Chondrocyte (in vitro differentiated cells): ENCODE measurements at regions not wholly inside any gene's neighbourhood (a gene's known extent, or its start where the extent isn't known, plus 50 kb on each side); places are given as distances from the start of the nearest gene placed in this dataset.

Experiments
- DNase-seq: peaks from one replicate; pipeline ENCODE4 v3.0.0; 2021; ENCODE audit warnings: mixed read lengths, low spot score
- H3K27ac Mint-ChIP-seq: one replicate; pipeline ENCODE4 v1.8.0; 2021; ENCODE audit warnings: mild to moderate bottlenecking, moderate library complexity, mixed read lengths; ENCODE audit not compliant: unreplicated experiment
- H3K27me3 Mint-ChIP-seq: 2 replicates; pipeline ENCODE4 v1.8.0; 2021; ENCODE audit warnings: low read depth, mixed read lengths
- H3K36me3 Mint-ChIP-seq: 2 replicates; pipeline ENCODE4 v1.8.0; 2021; ENCODE audit warnings: low read depth, mixed read lengths
- H3K4me1 Mint-ChIP-seq: 2 replicates; pipeline ENCODE4 v1.8.0; 2021; ENCODE audit warnings: low read depth, mild to moderate bottlenecking, mixed read lengths
- H3K4me3 Mint-ChIP-seq: one replicate; pipeline ENCODE4 v1.8.0; 2021; ENCODE audit warnings: mild to moderate bottlenecking, moderate library complexity, mixed read lengths; ENCODE audit not compliant: unreplicated experiment
- H3K9me3 Mint-ChIP-seq: 2 replicates; pipeline ENCODE4 v1.8.0; 2021; ENCODE audit warnings: low read depth, mixed read lengths
- CTCF ChIP-seq: fragments of 200-600 bp; sonication (generic); IDR thresholded peaks from 2 replicates; pipeline ENCODE4 v1.5.0; 2021; ENCODE audit warnings: antibody characterized with exemption, mild to moderate bottlenecking, moderate library complexity

GRCh38 chr12:127284021-127284420 lies 982.9 kb upstream of the TMEM132C start:
- H3K9me3 Mint-ChIP-seq: no peaks in the 10 kb centered on the region
- TF ChIP-seq CTCF: no peak
- DNase-seq: no peak
- H3K36me3 Mint-ChIP-seq: no peaks in the 10 kb centered on the region
- H3K4me1 Mint-ChIP-seq: peaks cover 7% of the 10 kb centered on the region
- no peak overlapping the region for H3K27ac Mint-ChIP-seq
- H3K27me3 Mint-ChIP-seq: peaks cover 8% of the 10 kb centered on the region
- no peak overlapping the region for H3K4me3 Mint-ChIP-seq

GRCh38 chr12:127284870-127285431 lies 982.0 kb upstream of the TMEM132C start:
- no peak overlapping the region for H3K4me3 Mint-ChIP-seq
- H3K27ac Mint-ChIP-seq: peak overlapping the region; percentile 65
- TF ChIP-seq CTCF: no peak
- H3K36me3 Mint-ChIP-seq: no peaks in the 10 kb centered on the region
- H3K4me1 Mint-ChIP-seq: peaks cover 7% of the 10 kb centered on the region
- DNase-seq: no peak
- H3K9me3 Mint-ChIP-seq: no peaks in the 10 kb centered on the region
- H3K27me3 Mint-ChIP-seq: peaks cover 8% of the 10 kb centered on the region

GRCh38 chr12:127286281-127286680 lies 980.7 kb upstream of the TMEM132C start:
- no peak for DNase-seq
- Mint-ChIP-seq H3K9me3 (no peaks in the 10 kb centered on the region), H3K4me3 (no peak overlapping the region), H3K36me3 (no peaks in the 10 kb centered on the region), H3K27me3 (peaks cover 8% of the 10 kb centered on the region), H3K4me1 (peaks cover 7% of the 10 kb centered on the region), H3K27ac (no peak overlapping the region)
- no peak for TF ChIP-seq CTCF

GRCh38 chr12:127287256-127287655 lies 979.7 kb upstream of the TMEM132C start:
- Mint-ChIP-seq H3K4me1 (peaks cover 7% of the 10 kb centered on the region), H3K36me3 (no peaks in the 10 kb centered on the region), H3K27ac (no peak overlapping the region), H3K9me3 (no peaks in the 10 kb centered on the region), H3K4me3 (no peak overlapping the region), H3K27me3 (peaks cover 7% of the 10 kb centered on the region)
- TF ChIP-seq CTCF: no peak
- no peak for DNase-seq

GRCh38 chr12:127290251-127290650 lies 976.7 kb upstream of the TMEM132C start:
- peaks cover 5% of the 10 kb centered on the region for H3K27me3 Mint-ChIP-seq
- no peaks in the 10 kb centered on the region for H3K36me3 Mint-ChIP-seq
- no peak overlapping the region for H3K4me3 Mint-ChIP-seq
- H3K27ac Mint-ChIP-seq: no peak overlapping the region
- no peaks in the 10 kb centered on the region for H3K4me1 Mint-ChIP-seq
- DNase-seq: no peak
- TF ChIP-seq CTCF: no peak
- no peaks in the 10 kb centered on the region for H3K9me3 Mint-ChIP-seq
